ENCODE measurements at regions not wholly inside any gene's neighbourhood (a gene's known extent, or its start where the extent isn't known, plus 50 kb on each side); places are given as distances from the start of the nearest gene placed in this dataset.

- POLR2A ChIA-PET: no interaction called here
- DNase-seq (ENCODE audit: extremely low spot score): no peak
- no peak for TF ChIP-seq NFRKB (IDR thresholded peaks at IDR 0.05)
- TF ChIP-seq FOXM1 (IDR thresholded peaks at IDR 0.05; ENCODE audit: borderline replicate concordance): no peak
- no peak for TF ChIP-seq CTBP1 (IDR thresholded peaks at IDR 0.05; ENCODE audit: borderline replicate concordance)
- TF ChIP-seq SUZ12 (IDR thresholded peaks at IDR 0.05): no peak
- TF ChIP-seq PKNOX1 (IDR thresholded peaks at IDR 0.05): no peak
- no peak for TF ChIP-seq ARNT (IDR thresholded peaks at IDR 0.05)
- TF ChIP-seq LEF1 (IDR thresholded peaks at IDR 0.05; ENCODE audit: borderline replicate concordance): no peak
- TF ChIP-seq HDGF (IDR thresholded peaks at IDR 0.05; ENCODE audit: borderline replicate concordance): no peak
- TF ChIP-seq TARDBP (IDR thresholded peaks at IDR 0.05): no peak
- no peak for TF ChIP-seq ELF4 (IDR thresholded peaks at IDR 0.05)
- TF ChIP-seq BHLHE40 (IDR thresholded peaks at IDR 0.05; ENCODE audit: borderline replicate concordance): no peak
- no peak for TF ChIP-seq ZNF384 (IDR thresholded peaks at IDR 0.05)
- CTCF ChIA-PET: no interaction called here
These were observed 121.1 kb upstream of the SPRY2 start for GRCh38 chr13:80462037-80462436.

- ChIA-PET CTCF (no interaction called here), POLR2A (no interaction called here)
- TF ChIP-seq FOXK2 (IDR thresholded peaks at IDR 0.05) (no peak), FOXM1 (IDR thresholded peaks at IDR 0.05; ENCODE audit: borderline replicate concordance) (no peak), SUZ12 (IDR thresholded peaks at IDR 0.05) (no peak), PKNOX1 (IDR thresholded peaks at IDR 0.05) (no peak), BHLHE40 (IDR thresholded peaks at IDR 0.05; ENCODE audit: borderline replicate concordance) (no peak), LEF1 (IDR thresholded peaks at IDR 0.05; ENCODE audit: borderline replicate concordance) (no peak), CTBP1 (IDR thresholded peaks at IDR 0.05; ENCODE audit: borderline replicate concordance) (no peak), ELF4 (IDR thresholded peaks at IDR 0.05) (no peak), ARNT (IDR thresholded peaks at IDR 0.05) (no peak), SP1 (IDR thresholded peaks at IDR 0.05) (no peak), HDGF (IDR thresholded peaks at IDR 0.05; ENCODE audit: borderline replicate concordance) (no peak), FOXA1 (IDR thresholded peaks at IDR 0.05) (no peak), TARDBP (IDR thresholded peaks at IDR 0.05) (no peak), L3MBTL2 (conservative IDR thresholded peaks at IDR 0.05) (no peak), ZNF384 (IDR thresholded peaks at IDR 0.05) (no peak), NFRKB (IDR thresholded peaks at IDR 0.05) (no peak)
- DNase-seq (ENCODE audit: extremely low spot score): no peak
These were observed 117.6 kb upstream of the SPRY2 start for GRCh38 chr13:80458543-80458942.

- ChIA-PET CTCF (no interaction called here), POLR2A (no interaction called here)
- no peak for DNase-seq (ENCODE audit: extremely low spot score)
- TF ChIP-seq FOXM1 (IDR thresholded peaks at IDR 0.05; ENCODE audit: borderline replicate concordance): no peak
- TF ChIP-seq L3MBTL2 (conservative IDR thresholded peaks at IDR 0.05): no peak
- no peak for TF ChIP-seq SUZ12 (IDR thresholded peaks at IDR 0.05)
- no peak for TF ChIP-seq NFRKB (IDR thresholded peaks at IDR 0.05)
- TF ChIP-seq LEF1 (IDR thresholded peaks at IDR 0.05; ENCODE audit: borderline replicate concordance): no peak
- no peak for TF ChIP-seq ARNT (IDR thresholded peaks at IDR 0.05)
- TF ChIP-seq ELF4 (IDR thresholded peaks at IDR 0.05): no peak
- TF ChIP-seq TARDBP (IDR thresholded peaks at IDR 0.05): no peak
- no peak for TF ChIP-seq PKNOX1 (IDR thresholded peaks at IDR 0.05)
- no peak for TF ChIP-seq BHLHE40 (IDR thresholded peaks at IDR 0.05; ENCODE audit: borderline replicate concordance)
These were observed 113.3 kb upstream of the SPRY2 start for GRCh38 chr13:80454245-80454644.

GRCh38 chr13:80452279-80452678 lies 111.4 kb upstream of the SPRY2 start:
- no peak for TF ChIP-seq HDGF (IDR thresholded peaks at IDR 0.05; ENCODE audit: borderline replicate concordance)
- no peak for TF ChIP-seq SP1 (IDR thresholded peaks at IDR 0.05)
- no peak for TF ChIP-seq FOXA1 (IDR thresholded peaks at IDR 0.05)
- no peak for TF ChIP-seq ZNF384 (IDR thresholded peaks at IDR 0.05)
- no peak for TF ChIP-seq CTBP1 (IDR thresholded peaks at IDR 0.05; ENCODE audit: borderline replicate concordance)
- TF ChIP-seq LEF1 (IDR thresholded peaks at IDR 0.05; ENCODE audit: borderline replicate concordance): no peak
- no peak for TF ChIP-seq FOXK2 (IDR thresholded peaks at IDR 0.05)
- no peak for TF ChIP-seq BHLHE40 (IDR thresholded peaks at IDR 0.05; ENCODE audit: borderline replicate concordance)
- no peak for TF ChIP-seq ARNT (IDR thresholded peaks at IDR 0.05)
- ChIA-PET POLR2A (no interaction called here), CTCF (no interaction called here)
- DNase-seq (ENCODE audit: extremely low spot score): no peak

- CTCF ChIA-PET: no interaction called here
These were observed 110.7 kb upstream of the SPRY2 start for GRCh38 chr13:80451641-80452040.

GRCh38 chr13:80450386-80450785 lies 109.5 kb upstream of the SPRY2 start:
- no peak for TF ChIP-seq FOXA1 (IDR thresholded peaks at IDR 0.05)
- no peak for TF ChIP-seq LEF1 (IDR thresholded peaks at IDR 0.05; ENCODE audit: borderline replicate concordance)
- no peak for TF ChIP-seq ELF4 (IDR thresholded peaks at IDR 0.05)
- no peak for TF ChIP-seq CTBP1 (IDR thresholded peaks at IDR 0.05; ENCODE audit: borderline replicate concordance)
- no peak for TF ChIP-seq NFRKB (IDR thresholded peaks at IDR 0.05)
- TF ChIP-seq SP1 (IDR thresholded peaks at IDR 0.05): no peak
- TF ChIP-seq FOXK2 (IDR thresholded peaks at IDR 0.05): no peak
- TF ChIP-seq L3MBTL2 (conservative IDR thresholded peaks at IDR 0.05): no peak
- TF ChIP-seq PKNOX1 (IDR thresholded peaks at IDR 0.05): no peak
- no peak for TF ChIP-seq BHLHE40 (IDR thresholded peaks at IDR 0.05; ENCODE audit: borderline replicate concordance)
- TF ChIP-seq FOXM1 (IDR thresholded peaks at IDR 0.05; ENCODE audit: borderline replicate concordance): no peak
- TF ChIP-seq ZNF384 (IDR thresholded peaks at IDR 0.05): no peak
- TF ChIP-seq ARNT (IDR thresholded peaks at IDR 0.05): no peak
- no peak for TF ChIP-seq TARDBP (IDR thresholded peaks at IDR 0.05)
- no peak for TF ChIP-seq HDGF (IDR thresholded peaks at IDR 0.05; ENCODE audit: borderline replicate concordance)
- no peak for TF ChIP-seq SUZ12 (IDR thresholded peaks at IDR 0.05)
- DNase-seq (ENCODE audit: extremely low spot score): no peak
- CTCF ChIA-PET: interaction anchor here (0.6 kb wide), 1 partner anchor 567 kb away, joined by 3 read pairs; no protein-coding TSS in a partner anchor
- POLR2A ChIA-PET: no interaction called here

More at GRCh38 chr13:80451641-80452040, 110.7 kb upstream of the SPRY2 start:
- no peak for DNase-seq (ENCODE audit: extremely low spot score)
- POLR2A ChIA-PET: no interaction called here
- TF ChIP-seq ARNT (IDR thresholded peaks at IDR 0.05) (no peak), HDGF (IDR thresholded peaks at IDR 0.05; ENCODE audit: borderline replicate concordance) (no peak), ZNF384 (IDR thresholded peaks at IDR 0.05) (no peak)
